ENCODE measurements at regions not wholly inside any gene's neighbourhood (a gene's known extent, or its start where the extent isn't known, plus 50 kb on each side); places are given as distances from the start of the nearest gene placed in this dataset.

- no peak overlapping the region for H3K4me2 ChIP-seq (ENCODE audit: insufficient read depth, low read length, poor library complexity, severe bottlenecking)
- DNase-seq (ENCODE audit: low spot score), result no peak
- H2BK15ac ChIP-seq (ENCODE audit: low read length), result no peak overlapping the region
- H3K9ac ChIP-seq (ENCODE audit: low read depth, low read length, poor library complexity), result no peak overlapping the region
- no peaks in the 10 kb centered on the region for H3K27me3 ChIP-seq (ENCODE audit: control insufficient read depth in 3 of 3, insufficient read depth in 3 of 3, low read depth in 1 of 3, low read length in 3 of 3)
- no peaks in the 10 kb centered on the region for H3K36me3 ChIP-seq (replicated peaks in 1 of 2; ENCODE audit: control insufficient read depth in 2 of 2, insufficient read depth in 2 of 2, low read length in 2 of 2)
- no peak overlapping the region for H2AK5ac ChIP-seq (ENCODE audit: low read depth, low read length)
- no peaks in the 10 kb centered on the region for H3K9me3 ChIP-seq (replicated peaks in 1 of 2; ENCODE audit: control insufficient read depth in 2 of 2, insufficient read depth in 1 of 2, low read depth in 1 of 2, low read length in 2 of 2)
- H3K23ac ChIP-seq (ENCODE audit: low read depth, low read length, poor library complexity), result no peak overlapping the region
- H4K8ac ChIP-seq (ENCODE audit: low read depth, low read length), result no peak overlapping the region
- H3K27ac ChIP-seq (replicated peaks; ENCODE audit: low read length), result no peak overlapping the region
- no peak overlapping the region for H3K4me3 ChIP-seq (ENCODE audit: low read length in 2 of 2)
- H3K79me1 ChIP-seq (ENCODE audit: low read depth, low read length), result no peaks in the 10 kb centered on the region
- no peak overlapping the region for H2BK120ac ChIP-seq (ENCODE audit: low read depth, low read length)
- WGBS, 2 donors (ENCODE audit: extremely low coverage in 2 of 2, insufficient read length in 2 of 2, insufficient replicate concordance in 1 of 2), result no CpG with 5 or more reads among the region's 3 CpGs
- no peaks in the 10 kb centered on the region for H3K4me1 ChIP-seq (ENCODE audit: control insufficient read depth in 2 of 2, insufficient read depth in 1 of 2, low read depth in 1 of 2, low read length in 2 of 2)
- H3K14ac ChIP-seq (ENCODE audit: low read length), result no peak overlapping the region
- no peak overlapping the region for H2BK12ac ChIP-seq (ENCODE audit: low read length)
- no peak overlapping the region for H2BK5ac ChIP-seq (ENCODE audit: low read length)
- H4K91ac ChIP-seq (ENCODE audit: low read depth, low read length, poor library complexity), result no peak overlapping the region
- no peak overlapping the region for H3K18ac ChIP-seq (ENCODE audit: low read length)
- no peak overlapping the region for H2AFZ ChIP-seq (ENCODE audit: low read length)
- H3K4ac ChIP-seq (ENCODE audit: low read length), result no peak overlapping the region
These were observed 144.2 kb upstream of the CEP126 start for GRCh38 chr11:101770648-101771047.

- DNase-seq (ENCODE audit: low spot score), result no peak
- no peaks in the 10 kb centered on the region for H3K9me3 ChIP-seq (replicated peaks in 1 of 2; ENCODE audit: control insufficient read depth in 2 of 2, insufficient read depth in 1 of 2, low read depth in 1 of 2, low read length in 2 of 2)
- WGBS, 2 donors (ENCODE audit: extremely low coverage in 2 of 2, insufficient read length in 2 of 2, insufficient replicate concordance in 1 of 2), result no CpG with 5 or more reads among the region's 3 CpGs
These were observed 148.9 kb upstream of the CEP126 start for GRCh38 chr11:101765932-101766331.

GRCh38 chr11:101759771-101760450 is 154.9 kb upstream of the CEP126 start:
- no peaks in the 10 kb centered on the region for H3K79me1 ChIP-seq (ENCODE audit: low read depth, low read length)
- H3K14ac ChIP-seq (ENCODE audit: low read length), result no peak overlapping the region
- peaks cover 0 to 3% of the 10 kb centered on the region in 2 donors for H3K9me3 ChIP-seq (replicated peaks in 1 of 2; ENCODE audit: control insufficient read depth in 2 of 2, insufficient read depth in 1 of 2, low read depth in 1 of 2, low read length in 2 of 2)
- no peak overlapping the region for H4K8ac ChIP-seq (ENCODE audit: low read depth, low read length)
- no peak overlapping the region for H3K18ac ChIP-seq (ENCODE audit: low read length)
- H2BK12ac ChIP-seq (ENCODE audit: low read length), result no peak overlapping the region
- H3K9ac ChIP-seq (ENCODE audit: low read depth, low read length, poor library complexity), result no peak overlapping the region
- H3K23ac ChIP-seq (ENCODE audit: low read depth, low read length, poor library complexity), result no peak overlapping the region
- no peaks in the 10 kb centered on the region for H3K4me1 ChIP-seq (ENCODE audit: control insufficient read depth in 2 of 2, insufficient read depth in 1 of 2, low read depth in 1 of 2, low read length in 2 of 2)
- H3K4ac ChIP-seq (ENCODE audit: low read length), result no peak overlapping the region
- no peak overlapping the region for H2AK5ac ChIP-seq (ENCODE audit: low read depth, low read length)
- H3K27me3 ChIP-seq (ENCODE audit: control insufficient read depth in 3 of 3, insufficient read depth in 3 of 3, low read depth in 1 of 3, low read length in 3 of 3), result no peaks in the 10 kb centered on the region
- H3K27ac ChIP-seq (replicated peaks; ENCODE audit: low read length), result no peak overlapping the region
- H3K4me3 ChIP-seq (ENCODE audit: low read length in 2 of 2), result no peak overlapping the region
- no peak overlapping the region for H2BK5ac ChIP-seq (ENCODE audit: low read length)
- H2AFZ ChIP-seq (ENCODE audit: low read length), result no peak overlapping the region
- no CpG with 5 or more reads among the region's 3 CpGs for WGBS, 2 donors (ENCODE audit: extremely low coverage in 2 of 2, insufficient read length in 2 of 2, insufficient replicate concordance in 1 of 2)
- no peak overlapping the region for H2BK15ac ChIP-seq (ENCODE audit: low read length)
- H2BK120ac ChIP-seq (ENCODE audit: low read depth, low read length), result no peak overlapping the region
- H4K91ac ChIP-seq (ENCODE audit: low read depth, low read length, poor library complexity), result no peak overlapping the region
- H3K4me2 ChIP-seq (ENCODE audit: insufficient read depth, low read length, poor library complexity, severe bottlenecking), result no peak overlapping the region
- no peak for DNase-seq (ENCODE audit: low spot score)
- no peaks in the 10 kb centered on the region for H3K36me3 ChIP-seq (replicated peaks in 1 of 2; ENCODE audit: control insufficient read depth in 2 of 2, insufficient read depth in 2 of 2, low read length in 2 of 2)

More at GRCh38 chr11:101765932-101766331, 148.9 kb upstream of the CEP126 start:
- H2BK120ac ChIP-seq (ENCODE audit: low read depth, low read length), result no peak overlapping the region
- H3K36me3 ChIP-seq (replicated peaks in 1 of 2; ENCODE audit: control insufficient read depth in 2 of 2, insufficient read depth in 2 of 2, low read length in 2 of 2), result no peaks in the 10 kb centered on the region
- no peak overlapping the region for H4K91ac ChIP-seq (ENCODE audit: low read depth, low read length, poor library complexity)
- no peak overlapping the region for H2BK12ac ChIP-seq (ENCODE audit: low read length)
- H3K18ac ChIP-seq (ENCODE audit: low read length), result no peak overlapping the region
- no peak overlapping the region for H2BK15ac ChIP-seq (ENCODE audit: low read length)
- H3K23ac ChIP-seq (ENCODE audit: low read depth, low read length, poor library complexity), result no peak overlapping the region
- no peak overlapping the region for H2AK5ac ChIP-seq (ENCODE audit: low read depth, low read length)
- H3K27ac ChIP-seq (replicated peaks; ENCODE audit: low read length), result no peak overlapping the region
- no peaks in the 10 kb centered on the region for H3K27me3 ChIP-seq (ENCODE audit: control insufficient read depth in 3 of 3, insufficient read depth in 3 of 3, low read depth in 1 of 3, low read length in 3 of 3)
- no peak overlapping the region for H3K4ac ChIP-seq (ENCODE audit: low read length)
- no peaks in the 10 kb centered on the region for H3K79me1 ChIP-seq (ENCODE audit: low read depth, low read length)
- no peak overlapping the region for H2BK5ac ChIP-seq (ENCODE audit: low read length)
- H3K4me1 ChIP-seq (ENCODE audit: control insufficient read depth in 2 of 2, insufficient read depth in 1 of 2, low read depth in 1 of 2, low read length in 2 of 2), result no peaks in the 10 kb centered on the region
- no peak overlapping the region for H3K4me2 ChIP-seq (ENCODE audit: insufficient read depth, low read length, poor library complexity, severe bottlenecking)
- no peak overlapping the region for H3K4me3 ChIP-seq (ENCODE audit: low read length in 2 of 2)
- H4K8ac ChIP-seq (ENCODE audit: low read depth, low read length), result no peak overlapping the region
- H3K9ac ChIP-seq (ENCODE audit: low read depth, low read length, poor library complexity), result no peak overlapping the region
- no peak overlapping the region for H3K14ac ChIP-seq (ENCODE audit: low read length)
- H2AFZ ChIP-seq (ENCODE audit: low read length), result no peak overlapping the region

DNA sequence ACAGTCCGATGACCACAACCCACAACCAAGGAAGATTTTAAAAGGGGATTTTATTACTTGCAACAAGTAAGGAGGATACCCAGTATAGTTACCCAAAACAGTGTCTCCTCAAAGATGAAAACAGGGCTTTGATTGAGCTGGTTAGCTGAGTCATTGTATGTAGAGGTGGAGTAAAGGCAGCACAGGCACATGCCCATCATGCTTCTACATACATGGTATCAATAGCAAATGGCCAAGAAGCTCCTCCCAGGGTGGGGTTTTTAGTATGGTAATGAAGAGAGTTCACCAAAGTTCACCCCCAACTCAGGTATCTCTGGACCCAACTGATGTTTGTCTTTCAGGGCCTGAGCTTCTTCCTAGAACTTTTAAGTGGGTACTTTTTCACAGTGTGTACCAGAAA is 157.1 kb upstream of the CEP126 start:
- Histone ChIP-seq H2AK5ac (ENCODE audit: low read depth, low read length) (no peak overlapping the region), H4K8ac (ENCODE audit: low read depth, low read length) (no peak overlapping the region), H2AFZ (ENCODE audit: low read length) (no peak overlapping the region), H3K36me3 (replicated peaks in 1 of 2; ENCODE audit: control insufficient read depth in 2 of 2, insufficient read depth in 2 of 2, low read length in 2 of 2) (no peaks in the 10 kb centered on the region), H2BK12ac (ENCODE audit: low read length) (no peak overlapping the region), H4K91ac (ENCODE audit: low read depth, low read length, poor library complexity) (no peak overlapping the region), H3K4me3 (ENCODE audit: low read length in 2 of 2) (no peak overlapping the region), H3K27ac (replicated peaks; ENCODE audit: low read length) (no peak overlapping the region), H3K27me3 (ENCODE audit: control insufficient read depth in 3 of 3, insufficient read depth in 3 of 3, low read depth in 1 of 3, low read length in 3 of 3) (no peaks in the 10 kb centered on the region), H3K23ac (ENCODE audit: low read depth, low read length, poor library complexity) (no peak overlapping the region), H2BK120ac (ENCODE audit: low read depth, low read length) (no peak overlapping the region), H3K79me1 (ENCODE audit: low read depth, low read length) (no peaks in the 10 kb centered on the region), H3K14ac (ENCODE audit: low read length) (no peak overlapping the region), H2BK5ac (ENCODE audit: low read length) (no peak overlapping the region), H2BK15ac (ENCODE audit: low read length) (no peak overlapping the region), H3K4ac (ENCODE audit: low read length) (no peak overlapping the region), H3K4me2 (ENCODE audit: insufficient read depth, low read length, poor library complexity, severe bottlenecking) (no peak overlapping the region), H3K9ac (ENCODE audit: low read depth, low read length, poor library complexity) (no peak overlapping the region), H3K9me3 (replicated peaks in 1 of 2; ENCODE audit: control insufficient read depth in 2 of 2, insufficient read depth in 1 of 2, low read depth in 1 of 2, low read length in 2 of 2) (peaks cover 0 to 3% of the 10 kb centered on the region in 2 donors), H3K4me1 (ENCODE audit: control insufficient read depth in 2 of 2, insufficient read depth in 1 of 2, low read depth in 1 of 2, low read length in 2 of 2) (no peaks in the 10 kb centered on the region), H3K18ac (ENCODE audit: low read length) (no peak overlapping the region)
- DNase-seq (ENCODE audit: low spot score), result no peak
- WGBS, 2 donors (ENCODE audit: extremely low coverage in 2 of 2, insufficient read length in 2 of 2, insufficient replicate concordance in 1 of 2), result no CpG with 5 or more reads among the region's 1 CpG
